Stimulated activated CD8-positive, alpha-beta memory T cell treated with anti-CD3 and anti-CD28 coated beads, Interleukin-4, amount 100 ng/mL, for 4 hours (primary cell): ENCODE measurements at regions not wholly inside any gene's neighbourhood (a gene's known extent, or its start where the extent isn't known, plus 50 kb on each side); places are given as distances from the start of the nearest gene placed in this dataset.

Experiments
- DNase-seq, 2 donors: peaks; one replicate each; pipeline ENCODE4 v3.0.0-alpha.2; 2020; ENCODE audit warnings: low read depth in 2 of 2, low spot score in 1 of 2

DNA sequence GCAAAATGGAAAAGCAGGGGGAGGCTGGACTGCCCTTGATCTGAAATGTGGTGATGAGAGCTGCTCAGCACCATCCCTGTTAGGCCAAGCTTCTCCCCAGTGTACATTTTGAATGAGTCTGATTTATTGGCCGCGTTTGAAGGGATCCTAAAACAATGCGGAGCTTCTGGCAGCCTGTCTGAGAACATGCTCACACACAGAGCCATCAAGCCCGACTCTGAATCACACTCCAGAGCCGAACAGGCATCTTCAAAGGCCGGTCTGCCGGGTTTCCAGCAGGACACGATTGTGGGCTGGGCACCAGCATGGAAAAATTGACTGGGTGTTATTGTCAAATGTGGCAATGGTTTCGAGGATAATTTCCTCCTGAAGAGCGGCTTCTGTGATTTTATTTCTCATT, 235.9 kb downstream of the TFAP2C start:
- DNase-seq, result no peak

GRCh38 chr20:56867128-56867527, 238.0 kb downstream of the TFAP2C start:
- DNase-seq, result no peak

GRCh38 chr20:56868746-56869145, 239.6 kb downstream of the TFAP2C start:
- DNase-seq, result no peak

GRCh38 chr20:56870271-56870670, 241.2 kb downstream of the TFAP2C start:
- no peak for DNase-seq

DNA sequence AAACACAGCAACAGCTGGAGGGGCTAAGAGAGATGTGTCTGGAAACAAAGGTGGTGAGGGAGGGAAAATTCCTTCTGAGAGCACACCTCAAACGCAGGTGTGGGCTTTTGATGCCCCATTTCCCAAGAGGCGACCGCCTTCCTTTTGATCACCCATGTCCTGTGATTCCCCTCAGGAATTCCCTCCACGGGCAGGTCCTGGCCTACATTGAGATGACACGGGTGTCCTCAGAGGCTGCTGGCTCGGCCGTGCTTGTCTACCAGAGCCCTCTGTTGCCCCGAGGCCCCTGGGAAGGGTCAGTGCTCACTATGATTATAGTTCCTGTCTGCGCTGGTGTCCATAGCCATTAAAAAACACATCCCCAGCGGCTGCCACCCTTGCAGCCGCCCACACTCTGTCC, 242.6 kb downstream of the TFAP2C start:
- DNase-seq, result no peak

DNA sequence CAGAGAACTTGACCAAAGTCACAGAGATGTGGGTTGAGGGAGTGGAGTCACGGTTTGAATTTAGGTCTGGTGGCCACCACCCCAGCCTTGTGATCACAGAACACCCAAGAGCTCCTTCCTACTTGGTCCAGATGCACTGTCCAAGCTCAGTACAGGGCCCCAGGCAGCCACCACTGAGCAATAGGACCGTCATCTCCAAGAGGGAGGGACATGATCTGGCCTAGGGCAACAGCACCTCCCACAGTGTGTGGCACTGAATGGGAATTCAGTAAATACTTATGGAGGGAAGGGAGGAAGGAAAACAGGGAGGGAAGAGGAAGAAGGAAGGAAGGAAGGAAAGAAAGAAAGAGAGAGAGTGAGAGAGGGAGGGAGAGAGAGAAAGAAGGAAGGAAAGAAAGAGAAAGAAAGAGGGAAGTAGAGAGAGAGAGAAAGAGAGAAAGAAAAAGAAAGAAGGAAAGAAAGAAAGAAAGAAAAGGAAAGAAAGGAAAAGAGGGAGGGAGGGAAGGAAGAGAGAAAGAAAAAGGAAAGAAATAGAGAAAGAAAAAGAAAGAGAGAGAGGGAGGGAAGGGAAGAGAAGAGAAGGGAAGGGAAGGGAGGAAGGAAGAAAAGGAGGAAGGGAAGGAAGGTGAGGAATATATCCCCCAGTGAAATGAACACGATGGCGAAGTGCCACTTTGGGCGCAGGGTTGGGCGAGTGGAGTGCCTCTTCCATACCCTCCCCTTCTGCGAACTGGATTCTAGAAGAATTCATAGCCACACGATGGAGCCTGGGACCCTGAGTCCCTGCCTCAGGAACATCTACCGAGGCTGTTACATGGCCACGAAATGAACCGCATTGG, 243.7 kb downstream of the TFAP2C start:
- DNase-seq, result no peak

DNA sequence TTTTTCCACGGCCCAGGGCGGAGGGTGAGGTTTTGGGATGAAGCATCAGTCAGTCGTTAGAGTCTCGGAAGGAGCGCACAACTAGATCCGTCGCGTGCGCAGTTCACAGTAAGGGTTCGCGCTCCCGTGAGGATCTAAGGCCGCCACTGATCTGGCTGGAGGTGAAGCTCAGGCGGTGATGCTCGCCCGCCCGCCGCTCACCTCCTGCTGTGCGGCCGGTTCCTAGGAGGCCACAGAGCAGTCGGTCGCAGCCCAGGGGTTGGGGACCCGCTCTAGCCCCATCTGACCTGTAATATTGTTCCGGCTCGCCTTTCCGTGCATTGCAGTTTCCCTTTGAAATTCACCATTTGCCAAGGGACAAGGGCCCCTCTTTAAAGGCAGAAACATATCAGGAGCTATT, 244.7 kb downstream of the TFAP2C start:
- no peak for DNase-seq

DNA sequence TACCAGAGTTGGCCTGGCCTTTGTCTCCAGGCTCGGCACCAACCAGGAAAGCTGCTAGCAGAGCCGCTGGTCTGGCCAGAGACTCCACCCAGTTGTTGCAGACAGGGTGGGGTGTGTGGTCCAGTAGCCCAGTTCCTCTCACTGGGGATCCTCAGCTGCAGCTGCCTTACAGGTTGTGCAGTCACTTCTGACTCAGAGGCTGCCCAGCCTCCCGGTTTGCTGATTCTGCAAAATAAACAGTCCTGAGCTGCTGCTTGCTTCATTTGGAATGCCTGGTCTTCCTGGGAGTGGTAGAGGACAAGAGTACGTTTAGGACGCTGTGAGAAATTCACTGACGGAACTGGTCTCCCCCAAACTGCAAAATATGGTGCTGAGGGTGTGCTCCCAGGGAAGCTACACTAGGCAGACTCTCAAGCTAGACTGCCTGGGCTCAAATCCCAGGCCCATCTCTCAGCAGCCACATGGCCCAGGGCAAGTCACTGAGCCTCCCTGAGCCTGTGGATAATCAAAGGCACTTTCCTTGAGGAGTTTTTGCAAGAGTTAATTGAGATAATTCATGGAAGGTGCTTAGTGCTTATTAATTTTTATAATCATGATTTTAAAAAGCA, 246.1 kb downstream of the TFAP2C start:
- DNase-seq, result no peak

DNA sequence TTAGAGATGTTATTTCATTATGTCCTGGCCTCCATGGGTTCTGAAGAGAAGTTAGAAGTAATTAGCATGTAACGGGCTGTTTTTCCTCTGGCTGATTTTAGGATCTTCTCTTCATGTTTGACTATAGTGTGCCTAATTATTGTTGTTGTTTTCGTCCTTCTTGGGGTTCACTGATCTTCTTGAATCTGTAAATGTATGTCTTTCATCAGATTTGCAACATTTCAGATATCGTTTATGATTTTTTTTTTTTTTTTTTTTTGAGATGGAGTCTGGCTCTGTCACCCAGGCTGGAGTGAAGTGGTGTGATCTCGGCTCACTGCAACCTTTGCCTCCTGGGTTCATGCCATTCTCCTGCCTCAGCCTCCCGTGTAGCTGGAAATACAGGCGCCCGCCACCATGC, 246.7 kb downstream of the TFAP2C start:
- DNase-seq, result no peak

DNA sequence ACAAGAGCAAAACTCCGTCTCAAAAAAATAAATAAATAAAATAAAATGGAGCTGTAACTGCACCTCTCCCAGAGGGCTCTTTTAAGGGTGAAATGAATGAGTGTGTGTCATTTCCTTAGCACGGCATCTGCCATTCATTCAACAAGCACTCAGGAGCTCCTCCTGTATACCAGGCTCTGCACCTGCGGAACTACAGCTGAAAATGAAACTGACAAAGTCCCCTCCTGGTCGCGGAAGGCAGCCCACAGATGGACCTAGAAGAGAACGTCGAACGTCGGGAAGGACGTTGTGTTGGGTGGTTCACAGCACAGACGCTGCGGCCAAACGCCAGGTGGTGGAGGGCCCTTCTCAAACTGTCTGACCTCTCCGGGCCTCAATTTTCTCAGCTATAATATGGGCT, 256.4 kb downstream of the TFAP2C start:
- no peak for DNase-seq

DNA sequence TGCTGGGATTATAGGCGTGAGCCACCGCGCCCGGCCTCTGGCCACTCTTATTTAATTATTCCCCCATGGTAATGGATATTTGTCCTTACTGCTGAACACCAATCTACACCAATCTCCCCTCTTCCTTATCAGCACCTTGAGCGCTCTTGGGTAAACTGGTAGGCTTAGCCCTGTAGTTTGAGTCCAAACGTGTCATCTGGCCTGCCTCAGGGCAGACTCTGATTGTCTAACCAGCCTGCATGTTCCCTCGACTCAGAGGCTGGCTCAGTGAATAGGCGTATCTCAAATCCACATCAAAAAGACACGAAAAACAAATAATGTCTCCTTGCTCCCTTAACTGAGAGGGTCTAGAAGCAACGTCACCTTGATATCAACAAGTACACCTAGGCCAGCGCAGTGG, 260.9 kb downstream of the TFAP2C start:
- DNase-seq, result no peak

DNA sequence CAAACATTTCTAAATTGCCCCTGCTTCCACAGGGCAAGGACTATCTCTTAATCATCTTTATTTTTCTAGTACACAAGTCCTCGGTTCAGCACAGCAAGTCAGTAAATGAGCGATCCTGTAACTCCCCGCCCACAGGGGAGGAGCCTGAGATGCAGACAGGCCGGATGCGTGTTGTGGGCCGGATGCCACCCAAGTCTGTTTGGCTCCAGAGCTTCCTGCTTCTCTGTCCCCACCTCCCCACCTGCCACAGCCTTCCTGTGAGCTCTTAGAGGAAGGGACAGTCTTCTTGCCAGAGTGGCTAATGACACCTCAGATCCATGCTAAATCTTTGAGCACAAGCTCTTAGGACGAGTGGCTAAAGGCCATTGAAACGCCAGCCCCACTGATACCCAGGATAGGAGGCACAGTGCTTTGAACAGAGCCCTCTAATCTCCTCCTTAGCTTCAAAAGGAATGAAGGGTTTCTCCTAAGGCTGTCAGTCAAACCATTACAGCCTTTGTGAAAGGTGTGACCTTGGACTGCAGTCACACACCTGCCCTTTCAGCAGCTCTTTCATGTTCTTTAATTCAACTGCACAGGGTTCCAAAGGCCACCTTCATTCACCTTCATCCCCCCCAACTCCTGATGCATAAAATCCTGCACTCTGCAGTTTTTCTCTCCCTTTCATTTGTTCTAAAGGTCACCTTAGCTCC, 264.3 kb downstream of the TFAP2C start:
- DNase-seq, result no peak

DNA sequence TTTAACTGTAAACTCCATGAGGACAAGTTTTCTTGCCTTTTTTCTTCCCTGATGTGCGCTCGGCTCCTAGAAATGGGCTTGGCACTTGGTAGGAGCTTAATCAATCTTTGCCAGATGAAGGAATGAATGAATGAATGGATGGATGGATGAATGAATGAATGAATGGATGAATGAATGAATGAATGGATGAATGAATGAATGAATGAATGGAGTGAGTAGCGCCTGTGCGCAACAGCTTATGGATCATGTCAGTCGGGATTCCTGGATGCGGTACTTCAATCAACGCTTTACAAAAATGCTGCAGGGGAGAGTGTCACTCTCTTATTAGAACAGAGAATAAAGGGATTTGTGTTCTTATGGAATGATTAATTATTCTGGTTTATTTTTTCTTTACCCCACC, 267.3 kb downstream of the TFAP2C start:
- no peak for DNase-seq

DNA sequence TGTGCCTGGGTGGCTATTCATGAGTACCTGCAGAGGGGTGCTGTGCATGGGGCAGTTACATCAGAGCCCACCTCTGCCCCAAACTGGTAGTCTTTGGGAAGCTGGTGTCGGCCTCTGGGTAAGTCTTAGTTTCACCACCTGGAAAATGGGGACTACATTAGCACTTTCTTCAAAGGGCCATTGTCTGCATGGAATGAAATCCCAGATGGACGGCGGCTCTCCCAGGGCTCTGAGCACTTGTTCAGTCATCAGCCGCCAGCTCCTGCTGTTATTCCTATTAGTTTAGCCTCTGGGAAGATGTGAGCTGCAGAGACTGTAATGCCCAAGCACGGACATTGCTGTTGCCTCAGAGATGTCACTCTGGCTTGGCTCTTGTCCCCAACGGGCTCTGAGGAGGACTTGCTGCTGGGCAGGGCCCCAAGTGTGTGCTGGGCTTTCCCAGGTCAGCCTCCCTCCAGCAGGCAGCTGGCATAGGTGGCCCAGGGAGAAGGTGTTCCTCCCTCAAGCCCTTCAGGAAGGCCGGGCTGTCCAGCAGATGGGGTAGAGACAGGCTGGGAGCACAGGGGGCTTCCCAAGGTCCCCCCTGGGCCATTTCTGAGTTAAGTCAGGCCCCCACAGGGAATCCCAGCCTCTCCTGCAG, 268.3 kb downstream of the TFAP2C start:
- DNase-seq, result no peak

DNA sequence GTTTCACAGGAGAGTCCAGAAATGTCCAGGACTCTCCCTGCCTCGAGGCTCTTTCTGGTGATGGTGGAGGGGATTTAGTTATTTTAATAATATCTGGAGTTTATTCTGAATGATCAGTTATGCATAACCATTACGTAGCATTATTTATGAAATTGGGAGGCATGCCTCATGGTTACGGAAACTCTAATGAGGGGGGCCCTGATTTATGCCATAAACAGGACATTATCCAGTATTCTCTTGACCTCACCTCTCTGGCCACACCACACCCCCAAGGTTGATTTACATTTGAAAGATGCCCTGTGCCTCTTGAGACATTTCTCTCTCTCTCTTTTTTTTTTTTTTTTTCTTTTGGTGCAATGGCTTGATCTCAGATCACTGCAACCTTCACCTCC, 268.8 kb downstream of the TFAP2C start:
- no peak for DNase-seq

- no peak for DNase-seq
Observed at GRCh38 chr20:56899506-56899905, 270.4 kb downstream of the TFAP2C start.

GRCh38 chr20:56900252-56900651, 271.1 kb downstream of the TFAP2C start:
- no peak for DNase-seq

DNA sequence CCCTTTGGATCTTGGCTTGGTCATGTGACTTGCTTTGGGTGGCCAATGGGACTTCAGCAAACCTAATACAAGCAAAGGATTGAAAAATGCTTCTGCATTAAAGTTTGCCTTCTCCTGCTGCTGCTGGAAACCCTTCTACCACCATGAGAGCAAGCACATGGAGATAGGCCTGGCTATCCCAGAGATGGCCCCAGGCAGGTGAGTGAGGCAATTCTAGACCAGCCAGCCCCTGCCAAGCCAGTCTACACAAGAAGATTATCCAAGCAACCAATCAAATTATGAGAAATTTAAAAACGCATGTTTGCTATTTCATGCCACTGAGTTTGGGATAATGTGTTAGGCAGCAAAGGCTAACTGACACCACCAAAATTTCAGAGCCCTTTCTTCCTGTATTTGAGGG, 274.3 kb downstream of the TFAP2C start:
- no peak for DNase-seq

DNA sequence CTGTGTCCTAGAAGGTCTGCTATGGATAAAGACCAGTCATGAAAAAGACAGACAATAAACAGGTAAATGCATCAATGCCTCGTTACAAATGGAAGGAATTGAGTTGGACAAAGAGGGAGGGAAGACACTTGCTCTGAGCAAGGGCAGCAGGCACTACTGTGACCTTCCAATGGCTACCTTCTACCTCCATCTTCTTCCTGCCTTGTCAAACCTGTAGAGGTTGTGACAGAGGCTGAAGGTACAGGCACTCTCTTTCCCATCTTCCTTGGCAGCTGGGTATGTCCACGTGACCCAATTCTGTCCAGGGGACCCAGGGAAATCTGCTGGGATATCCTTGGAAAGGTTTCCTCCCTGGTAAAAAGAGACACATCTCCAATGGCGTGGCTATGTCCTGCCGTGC, 274.8 kb downstream of the TFAP2C start:
- DNase-seq, result no peak

GRCh38 chr20:56909918-56910714, 281.0 kb downstream of the TFAP2C start:
- no peak for DNase-seq

GRCh38 chr20:56911946-56912345, 282.8 kb downstream of the TFAP2C start:
- no peak for DNase-seq
